GM21619 (cell line): ENCODE measurements at regions not wholly inside any gene's neighbourhood (a gene's known extent, or its start where the extent isn't known, plus 50 kb on each side); places are given as distances from the start of the nearest gene placed in this dataset.
"Not testable (repeated sequence)": the region's sequence is repeated elsewhere in the genome, so short reads cannot be mapped to it uniquely, and the experiment has no call there.

Experiments
- ATAC-seq: cut with Tn5 transposase; IDR thresholded peaks from one replicate; pipeline ENCODE4 v1.9.1; 2021; ENCODE audit not compliant: unreplicated experiment

DNA sequence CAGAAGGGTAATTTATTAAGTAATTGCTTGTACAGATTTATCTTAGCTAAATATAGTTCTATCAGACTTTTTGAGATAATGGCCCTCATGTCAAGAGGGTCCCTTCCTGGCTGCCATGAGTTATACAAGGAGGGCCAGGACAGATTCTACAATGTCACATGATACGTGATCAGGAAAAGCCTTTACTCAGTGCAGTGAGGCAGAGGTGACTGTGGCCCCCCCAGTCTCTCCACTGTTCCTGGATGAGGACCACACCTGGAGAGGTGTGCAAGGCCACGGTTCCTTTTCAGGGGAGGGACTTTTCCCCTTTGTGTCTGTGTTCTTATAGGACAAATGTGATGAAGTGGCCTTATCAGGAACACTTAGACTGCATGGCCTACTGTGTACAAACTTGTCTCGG is 54.3 kb upstream of the LRCH1 start:
- no peak for ATAC-seq

DNA sequence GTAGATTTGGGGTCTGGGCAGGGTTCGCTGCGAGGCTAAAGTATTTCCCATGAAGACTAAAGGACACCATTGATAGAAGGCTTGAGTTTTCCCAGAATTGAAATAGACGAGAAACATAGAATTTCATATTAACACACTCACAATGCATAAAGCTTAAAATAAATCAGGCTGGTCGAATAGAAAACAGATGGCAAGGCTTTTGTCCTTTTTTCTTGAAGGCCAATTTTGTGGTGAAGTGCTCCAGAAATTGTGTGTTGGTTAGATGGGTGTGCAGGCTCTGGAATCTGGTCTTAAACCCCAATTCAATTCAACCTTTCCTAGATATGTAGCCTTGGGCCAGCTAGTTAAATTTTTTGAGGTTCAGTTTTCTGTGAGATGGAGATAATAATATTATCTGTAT is 56.9 kb upstream of the LRCH1 start:
- ATAC-seq, result no peak

- ATAC-seq, result no peak
Observed at GRCh38 chr13:46495651-46496050, 57.3 kb upstream of the LRCH1 start.

GRCh38 chr13:46495066-46495465 is 57.9 kb upstream of the LRCH1 start:
- ATAC-seq, result no peak

- no peak for ATAC-seq
Observed at GRCh38 chr13:46492946-46493345, 60.0 kb upstream of the LRCH1 start.

DNA sequence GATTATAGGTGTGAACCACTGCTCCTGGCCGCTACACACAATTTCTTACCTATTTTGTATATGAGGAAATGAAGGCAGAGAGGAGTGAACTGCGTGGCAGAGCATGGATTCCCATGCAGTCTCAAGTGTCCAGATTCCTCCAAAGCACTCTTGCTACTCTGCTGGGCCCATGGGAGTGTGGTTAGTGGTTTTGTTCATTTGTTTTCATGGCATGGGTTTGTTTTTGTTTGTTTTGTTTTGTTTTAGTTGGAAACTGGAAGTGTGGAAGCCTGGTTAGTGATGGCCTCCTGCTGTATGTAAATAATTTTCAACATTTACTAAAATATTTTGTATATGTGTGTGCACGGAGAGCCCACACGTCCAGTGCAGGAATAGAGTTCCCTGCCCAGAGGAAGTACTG is 61.3 kb upstream of the LRCH1 start:
- ATAC-seq, result no peak

DNA sequence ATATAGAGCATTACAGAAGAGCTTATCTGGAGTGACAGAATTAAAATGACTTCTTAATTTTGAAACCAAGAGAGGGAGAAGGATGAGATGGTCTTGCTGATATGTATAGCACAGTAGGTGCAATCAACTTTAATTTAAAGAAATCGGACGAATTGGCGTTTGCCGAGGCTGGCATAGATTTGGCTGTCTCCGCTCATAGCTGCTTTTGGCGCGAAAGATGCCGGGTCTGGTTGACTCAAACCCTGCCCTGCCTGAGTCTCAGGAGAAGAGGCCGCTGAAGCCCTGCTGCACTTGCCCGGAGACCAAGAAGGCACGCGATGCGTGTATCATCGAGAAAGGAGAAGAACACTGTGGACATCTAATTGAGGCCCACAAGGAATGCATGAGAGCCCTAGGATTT is 62.3 kb upstream of the LRCH1 start:
- ATAC-seq, result not testable (repeated sequence)

GRCh38 chr13:46490129-46490528 is 62.8 kb upstream of the LRCH1 start:
- ATAC-seq, result no peak

DNA sequence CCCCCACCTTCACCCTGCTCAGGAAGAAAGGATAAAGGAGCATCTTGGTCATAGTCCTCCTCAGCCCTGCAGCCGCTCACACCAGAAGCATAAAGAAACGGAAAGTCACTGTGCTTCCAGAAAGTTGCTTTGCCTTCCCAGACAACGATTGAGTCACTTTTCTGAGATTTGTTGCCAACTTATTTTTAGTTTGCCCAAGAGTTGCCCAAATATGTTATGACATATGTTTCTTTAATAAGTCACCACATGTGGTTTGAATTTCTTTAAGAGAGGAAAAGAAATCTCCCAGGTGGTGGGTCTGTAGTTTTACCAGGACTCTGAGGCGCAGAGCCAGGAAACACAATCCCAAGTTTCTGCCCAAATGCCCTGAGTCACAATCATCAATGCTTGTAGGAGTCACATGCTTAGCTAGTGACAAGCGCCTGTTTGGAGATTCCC is 63.4 kb upstream of the LRCH1 start:
- no peak for ATAC-seq

GRCh38 chr13:46487748-46488147 is 65.2 kb upstream of the LRCH1 start:
- ATAC-seq, result peak; percentile 67

DNA sequence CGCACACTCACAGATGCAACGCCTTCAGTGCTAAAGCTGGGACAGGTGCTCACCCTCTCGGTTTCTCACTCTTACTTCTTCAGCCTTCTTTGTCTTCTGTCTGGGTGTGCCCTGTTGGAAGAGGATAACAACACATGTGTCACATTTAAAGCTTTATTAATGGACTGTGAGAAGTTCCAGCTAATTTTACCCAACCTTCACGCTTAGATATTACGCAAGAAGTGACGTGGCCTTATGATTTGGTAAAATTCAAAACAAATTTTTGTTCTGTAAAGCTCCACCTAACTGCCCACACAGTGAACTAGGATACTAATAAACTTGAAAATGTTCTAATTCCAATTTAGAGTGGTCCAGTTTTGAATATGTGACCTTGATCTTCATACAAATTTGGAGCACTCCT is 66.7 kb upstream of the LRCH1 start:
- no peak for ATAC-seq

GRCh38 chr13:46484561-46484960 is 68.4 kb upstream of the LRCH1 start:
- no peak for ATAC-seq

DNA sequence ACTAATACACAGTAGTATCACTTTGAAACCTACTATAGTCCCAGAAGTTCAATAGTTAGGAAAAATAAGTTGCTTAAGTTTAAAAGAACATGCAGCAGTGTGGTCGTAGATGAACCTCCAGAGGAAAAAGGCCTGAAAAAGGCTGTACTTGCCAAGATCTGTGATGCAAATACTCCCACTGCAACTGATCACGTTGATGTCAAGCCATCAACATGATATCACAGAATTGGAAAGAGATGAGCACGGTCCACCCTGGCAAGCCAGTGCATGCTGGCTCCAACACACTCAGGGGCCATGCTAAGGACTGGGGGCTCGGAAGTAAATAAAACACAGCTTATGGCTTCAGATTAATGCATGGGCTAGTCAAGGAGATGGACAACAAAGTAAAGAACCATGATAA is 71.8 kb upstream of the LRCH1 start:
- ATAC-seq, result no peak

DNA sequence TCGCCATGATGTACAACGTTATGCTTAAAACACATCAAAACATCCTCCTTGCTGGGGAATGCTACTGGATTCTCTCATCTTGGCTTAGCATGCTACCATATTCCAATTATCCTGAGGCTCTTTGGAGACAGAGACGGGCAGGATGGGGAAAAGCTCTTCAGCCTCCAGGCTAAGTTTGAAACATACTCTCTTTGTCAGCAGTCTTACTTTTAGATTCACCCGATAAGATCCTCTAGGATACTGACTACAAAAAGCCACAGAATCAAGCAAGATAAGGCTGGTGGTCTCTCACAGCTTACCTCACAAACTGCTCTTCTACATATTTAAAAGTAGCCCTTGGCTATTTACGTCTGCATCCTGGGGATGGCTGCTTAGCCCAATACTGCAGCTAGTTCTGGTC is 72.8 kb upstream of the LRCH1 start:
- no peak for ATAC-seq

DNA sequence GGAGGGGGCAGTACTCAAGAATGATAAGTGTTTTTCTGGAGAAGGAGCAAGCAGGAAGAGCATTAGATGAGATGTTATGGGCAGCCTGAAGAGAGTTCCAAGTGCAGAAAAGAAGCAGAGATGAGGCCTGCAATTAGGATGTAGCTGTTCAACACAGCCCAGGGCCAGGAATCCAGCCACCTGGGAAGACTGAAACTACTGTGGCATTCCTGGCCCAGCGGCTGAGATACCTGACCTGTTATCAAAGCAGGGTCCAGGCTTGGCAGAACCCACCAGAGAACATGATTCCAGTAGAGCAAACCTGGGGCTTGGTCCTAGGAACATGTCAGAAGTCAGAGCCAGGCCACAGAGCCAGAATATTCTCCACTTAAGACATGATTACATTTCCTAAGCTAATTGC is 73.3 kb upstream of the LRCH1 start:
- no peak for ATAC-seq

GRCh38 chr13:46479283-46479682 is 73.7 kb upstream of the LRCH1 start:
- ATAC-seq, result no peak

DNA sequence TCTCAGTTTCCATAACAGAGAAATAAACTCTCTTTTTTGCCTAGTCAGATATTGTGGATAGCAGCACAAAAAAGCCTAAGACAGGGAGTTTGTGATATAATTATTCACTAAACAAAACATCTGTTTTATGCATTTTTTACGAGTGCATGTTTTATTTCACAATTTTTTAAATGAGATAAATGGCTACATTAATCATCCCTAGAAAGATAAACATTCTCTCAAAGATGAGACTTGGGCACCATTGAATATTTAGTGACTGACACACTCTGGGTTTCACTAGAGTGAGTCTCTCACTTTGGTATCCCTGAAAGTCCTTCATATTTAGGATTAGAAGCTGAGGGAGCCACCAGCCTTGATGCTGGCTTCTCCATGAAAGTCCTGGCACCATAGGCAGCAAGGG is 74.3 kb upstream of the LRCH1 start:
- no peak for ATAC-seq

- no peak for ATAC-seq
Observed at GRCh38 chr13:46476174-46476573, 76.8 kb upstream of the LRCH1 start.

DNA sequence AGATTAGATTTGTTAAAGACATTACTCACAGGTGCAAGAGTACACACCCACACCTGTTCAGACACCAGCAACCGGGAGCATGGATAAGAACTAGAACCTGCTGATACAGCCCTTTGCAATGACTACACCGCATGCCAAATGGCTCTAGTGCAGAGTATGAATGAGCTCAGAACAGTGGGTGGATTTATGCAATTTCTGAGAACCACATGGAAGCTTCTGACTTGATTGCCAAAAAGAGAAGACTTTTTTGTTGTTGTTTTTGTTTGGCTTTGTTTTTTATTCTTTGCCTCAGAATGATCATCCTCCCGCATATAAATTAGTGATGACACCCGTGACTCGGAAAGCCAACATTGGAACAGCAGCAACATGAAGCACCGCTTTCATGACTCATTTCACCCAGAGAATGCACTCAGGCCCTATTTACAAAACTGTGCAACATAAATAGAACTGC is 77.4 kb upstream of the LRCH1 start:
- no peak for ATAC-seq

DNA sequence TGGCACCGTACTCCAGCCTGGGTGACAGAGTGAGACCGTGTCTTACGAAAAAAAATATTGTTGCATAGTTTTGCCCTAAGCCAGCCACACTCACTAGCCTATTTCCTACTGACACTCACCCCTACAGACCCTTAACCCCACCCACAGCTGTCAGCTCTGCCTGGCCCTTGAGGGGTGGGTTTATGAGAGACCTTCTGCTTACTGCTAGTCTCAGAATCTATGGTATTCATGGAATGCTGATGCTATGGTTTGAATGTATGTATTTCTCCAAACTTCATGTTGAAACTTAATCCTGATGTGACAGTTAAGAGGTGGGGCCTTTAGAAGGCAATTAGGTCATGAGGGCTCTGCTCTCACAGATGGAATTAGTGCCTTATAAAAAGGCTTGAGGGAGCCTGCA is 79.2 kb upstream of the LRCH1 start:
- ATAC-seq, result no peak

DNA sequence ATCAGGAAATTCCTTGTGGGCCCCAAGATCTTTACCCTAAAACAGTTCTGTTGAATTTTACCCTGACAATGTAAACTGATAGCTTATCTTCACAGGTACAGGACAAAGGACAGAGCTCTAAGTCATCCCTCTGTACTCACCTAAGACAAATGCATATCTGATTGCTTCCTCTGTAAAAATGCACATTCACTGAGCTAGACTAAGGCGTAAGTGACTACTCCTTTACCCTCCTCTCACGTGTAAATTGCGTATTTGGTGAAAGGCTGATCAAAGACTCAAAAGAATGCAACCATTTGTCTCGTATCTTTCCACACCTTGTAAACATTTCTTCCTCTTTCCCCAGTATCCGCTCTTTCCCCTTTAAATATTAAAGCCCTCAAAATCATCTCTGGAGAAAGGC is 80.6 kb upstream of the LRCH1 start:
- ATAC-seq, result no peak

DNA sequence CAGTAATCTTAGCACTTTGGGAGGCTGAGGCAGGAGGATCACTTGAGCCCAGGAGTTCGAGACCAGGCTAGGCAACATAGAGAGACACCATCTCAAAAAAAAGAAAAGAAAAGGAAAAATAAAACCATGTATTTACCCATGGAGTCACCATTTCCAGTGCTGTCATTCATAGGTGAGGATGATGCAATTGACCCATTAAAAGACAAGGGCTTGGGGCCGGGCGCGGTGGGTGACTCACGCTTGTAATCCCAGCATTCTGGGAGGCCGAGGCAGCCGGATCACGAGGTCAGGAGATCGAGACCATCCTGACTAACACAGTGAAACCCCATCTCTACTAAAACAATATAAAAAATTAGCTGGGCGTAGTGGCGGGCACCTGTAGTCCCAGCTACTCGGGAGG is 82.6 kb upstream of the RUBCNL start:
- ATAC-seq, result not testable (repeated sequence)

DNA sequence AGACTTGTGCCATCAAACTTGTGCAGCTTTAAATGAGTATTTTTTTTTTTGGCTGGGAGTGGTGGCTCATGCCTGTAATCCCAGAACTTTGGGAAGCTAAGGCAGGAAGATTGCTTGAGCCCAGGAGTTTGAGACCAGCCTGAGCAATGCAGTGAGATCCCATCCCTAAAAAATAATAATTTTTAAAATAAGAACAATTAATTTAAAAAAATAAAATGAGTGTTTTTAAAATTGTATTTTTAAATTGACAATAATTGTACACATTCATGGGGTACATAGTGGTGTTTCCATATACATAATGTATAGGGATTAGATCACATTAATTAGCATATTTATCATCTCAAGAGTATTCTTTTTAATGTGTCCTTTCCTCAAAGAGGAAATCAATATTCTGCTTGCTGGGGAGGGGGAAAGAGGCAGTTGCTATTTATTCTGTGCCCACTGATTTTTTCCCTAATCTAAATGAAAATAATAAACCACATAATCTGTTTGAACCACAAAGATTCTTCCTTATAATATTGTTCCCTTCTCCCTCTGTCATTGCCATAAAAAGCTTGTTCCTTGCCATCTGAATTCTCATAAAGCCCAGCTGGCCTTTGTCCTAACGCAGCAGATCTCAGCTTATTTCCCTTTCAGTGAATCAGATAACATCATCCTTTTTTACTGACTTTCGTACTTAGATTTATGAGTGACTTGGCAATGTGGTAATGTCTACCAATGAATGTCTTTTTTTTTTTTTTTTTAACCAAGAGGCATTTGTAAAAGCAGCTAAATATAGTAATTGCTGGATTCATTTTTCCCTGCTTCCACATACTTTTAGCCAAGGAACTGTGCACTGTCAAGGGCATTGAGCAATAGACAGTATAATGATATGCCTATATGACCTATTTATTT is 81.8 kb upstream of the RUBCNL start:
- no peak for ATAC-seq
